Upper lobe of left lung (tissue), 6 donors: ENCODE measurements at regions not wholly inside any gene's neighbourhood (a gene's known extent, or its start where the extent isn't known, plus 50 kb on each side); places are given as distances from the start of the nearest gene placed in this dataset.

Experiments
- ATAC-seq, 2 donors: fragments of 200-7000 bp; cut with Tn5 transposase; one replicate each; pipeline ENCODE4 v1.9.1; 2022; ENCODE audit warnings: mild to moderate bottlenecking in 2 of 2, moderate library complexity in 2 of 2; ENCODE audit not compliant: low FRiP score in 2 of 2
- DNase-seq, 2 donors: peaks; one replicate each; pipeline ENCODE4 v3.0.0-alpha.2; 2019 to 2020
- H3K27ac ChIP-seq, 4 donors: fragments of 200-600 bp; sonication (generic); one replicate each; pipeline ENCODE4 v1.5.1; 2016 to 2019
- H3K27me3 ChIP-seq, 4 donors: fragments of 200-600 bp; sonication (generic); one replicate each; pipeline ENCODE4 v1.5.1; 2017 to 2019
- H3K36me3 ChIP-seq, 4 donors: fragments of 200-600 bp; sonication (generic); one replicate each; pipeline ENCODE4 v1.5.1; 2016 to 2019
- H3K4me1 ChIP-seq, 4 donors: fragments of 200-600 bp; sonication (generic); one replicate each; pipeline ENCODE4 v1.5.1; 2018 to 2019
- H3K4me3 ChIP-seq, 4 donors: fragments of 200-600 bp; sonication (generic); one replicate each; pipeline ENCODE4 v1.5.1; 2017 to 2019; ENCODE audit warnings: mild to moderate bottlenecking in 2 of 4, moderate library complexity in 1 of 4
- H3K9me3 ChIP-seq, 4 donors: fragments of 200-600 bp; sonication (generic); one replicate each; pipeline ENCODE4 v1.5.1; 2018 to 2019
- EP300 ChIP-seq, 4 donors: sonication (generic); formaldehyde crosslinking; IDR thresholded peaks; one replicate each; pipeline ENCODE4 v1.5.1; 2017; ENCODE audit warnings: antibody characterized with exemption in 4 of 4, control low read depth in 2 of 4
- POLR2A ChIP-seq, 4 donors: fragments of 450-650 bp; IDR thresholded peaks; one replicate each; pipeline ENCODE4 v1.5.1; 2016 to 2017; ENCODE audit warnings: antibody characterized with exemption in 4 of 4, mild to moderate bottlenecking in 2 of 4
- POLR2AphosphoS5 ChIP-seq, 2 donors: sonication (generic); formaldehyde crosslinking; IDR thresholded peaks; one replicate each; pipeline ENCODE4 v1.5.1; 2017; ENCODE audit warnings: antibody characterized with exemption in 2 of 2
- WGBS, 2 donors: methylation state at CpG; one replicate each; pipeline ENCODE4 v1.1.5; 2017 to 2018; 5-methylcytosine and 5-hydroxymethylcytosine counted together
- TF ChIP-seq, protein P1 (sequence below), 6 experiments: fragments of 450-650 bp in 4 of 6; fragments of 200-600 bp in 2 of 6; sonication (generic) in 2 of 6; IDR thresholded peaks; one replicate each; pipeline ENCODE4 v1.5.1; 2016 to 2019; ENCODE audit warnings: antibody characterized with exemption in 6 of 6
- donor health status: DM: no; HTN: no; CAD: no; lungs with moderate emphysema.
- donor health status: DM: no; HTN: yes; CAD: no; lungs with severe emphysema.

DNA sequence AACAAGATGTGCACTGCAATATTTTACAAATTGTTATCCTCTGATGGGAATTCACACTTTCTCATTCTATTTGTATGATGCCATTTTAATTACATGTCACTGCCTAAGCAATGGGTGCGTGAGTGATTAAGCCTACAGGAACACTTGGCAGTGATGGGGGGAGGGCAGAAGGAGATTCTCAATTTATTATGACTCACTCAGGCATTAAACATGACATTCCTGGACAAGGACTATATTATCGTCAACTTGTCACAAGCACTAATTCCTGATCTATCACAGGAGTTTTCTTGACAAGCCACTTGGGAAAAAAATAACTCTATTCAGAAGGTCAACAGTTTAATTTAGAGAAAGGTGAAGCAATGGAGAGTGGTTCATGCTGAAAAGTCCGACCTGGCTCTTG is 556.8 kb downstream of the NSUN3 start:
- Histone ChIP-seq H3K9me3 (no peaks in the 10 kb centered on the region), H3K4me1 (no peaks in the 10 kb centered on the region), H3K4me3 (no peak overlapping the region), H3K27me3 (no peaks in the 10 kb centered on the region), H3K27ac (no peak overlapping the region), H3K36me3 (no peaks in the 10 kb centered on the region)
- DNase-seq (no peak), ATAC-seq (no peak)
- WGBS, 2 donors, result 75 to 81% methylated on average over 3 of the region's 3 CpGs
- TF ChIP-seq POLR2A (IDR thresholded peaks at IDR 0.05), result no peak
- TF ChIP-seq POLR2AphosphoS5 (IDR thresholded peaks at IDR 0.05), result no peak
- TF ChIP-seq, protein P1, sequence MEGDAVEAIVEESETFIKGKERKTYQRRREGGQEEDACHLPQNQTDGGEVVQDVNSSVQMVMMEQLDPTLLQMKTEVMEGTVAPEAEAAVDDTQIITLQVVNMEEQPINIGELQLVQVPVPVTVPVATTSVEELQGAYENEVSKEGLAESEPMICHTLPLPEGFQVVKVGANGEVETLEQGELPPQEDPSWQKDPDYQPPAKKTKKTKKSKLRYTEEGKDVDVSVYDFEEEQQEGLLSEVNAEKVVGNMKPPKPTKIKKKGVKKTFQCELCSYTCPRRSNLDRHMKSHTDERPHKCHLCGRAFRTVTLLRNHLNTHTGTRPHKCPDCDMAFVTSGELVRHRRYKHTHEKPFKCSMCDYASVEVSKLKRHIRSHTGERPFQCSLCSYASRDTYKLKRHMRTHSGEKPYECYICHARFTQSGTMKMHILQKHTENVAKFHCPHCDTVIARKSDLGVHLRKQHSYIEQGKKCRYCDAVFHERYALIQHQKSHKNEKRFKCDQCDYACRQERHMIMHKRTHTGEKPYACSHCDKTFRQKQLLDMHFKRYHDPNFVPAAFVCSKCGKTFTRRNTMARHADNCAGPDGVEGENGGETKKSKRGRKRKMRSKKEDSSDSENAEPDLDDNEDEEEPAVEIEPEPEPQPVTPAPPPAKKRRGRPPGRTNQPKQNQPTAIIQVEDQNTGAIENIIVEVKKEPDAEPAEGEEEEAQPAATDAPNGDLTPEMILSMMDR (IDR thresholded peaks at IDR 0.05), result no peak

DNA sequence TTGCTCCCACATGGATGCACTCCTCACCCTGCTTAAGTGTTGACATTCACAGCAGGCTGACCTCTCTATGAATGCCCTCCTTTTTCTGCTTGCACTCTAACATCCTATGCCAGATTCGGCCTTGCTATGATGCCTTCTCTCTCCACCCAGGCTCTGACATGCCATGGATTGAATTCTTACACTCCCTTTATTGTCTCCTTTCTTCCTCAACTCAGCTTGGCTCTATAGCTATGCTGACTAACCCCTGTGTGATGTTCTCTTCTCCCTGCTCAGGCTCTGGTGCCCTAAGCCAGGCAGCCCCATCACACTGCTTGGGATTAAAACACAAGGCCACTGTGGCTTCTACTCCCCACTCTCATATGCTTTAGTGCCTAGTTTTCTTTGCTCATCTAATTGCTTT is 563.7 kb downstream of the NSUN3 start:
- WGBS, 2 donors, result 25 to 45% methylated on average over 1 of the region's 1 CpG
- Histone ChIP-seq H3K36me3 (no peaks in the 10 kb centered on the region), H3K4me3 (no peak overlapping the region), H3K4me1 (no peaks in the 10 kb centered on the region), H3K27me3 (no peaks in the 10 kb centered on the region), H3K9me3 (no peaks in the 10 kb centered on the region), H3K27ac (no peak overlapping the region)
- no peak for TF ChIP-seq POLR2AphosphoS5 (IDR thresholded peaks at IDR 0.05)
- TF ChIP-seq EP300 (IDR thresholded peaks at IDR 0.05), result no peak
- no peak for TF ChIP-seq POLR2A (IDR thresholded peaks at IDR 0.05)
- TF ChIP-seq, protein P1 (IDR thresholded peaks at IDR 0.05), result no peak
- DNase-seq, result no peak
- peak in 1 of 2 donors; percentile 10 for ATAC-seq

DNA sequence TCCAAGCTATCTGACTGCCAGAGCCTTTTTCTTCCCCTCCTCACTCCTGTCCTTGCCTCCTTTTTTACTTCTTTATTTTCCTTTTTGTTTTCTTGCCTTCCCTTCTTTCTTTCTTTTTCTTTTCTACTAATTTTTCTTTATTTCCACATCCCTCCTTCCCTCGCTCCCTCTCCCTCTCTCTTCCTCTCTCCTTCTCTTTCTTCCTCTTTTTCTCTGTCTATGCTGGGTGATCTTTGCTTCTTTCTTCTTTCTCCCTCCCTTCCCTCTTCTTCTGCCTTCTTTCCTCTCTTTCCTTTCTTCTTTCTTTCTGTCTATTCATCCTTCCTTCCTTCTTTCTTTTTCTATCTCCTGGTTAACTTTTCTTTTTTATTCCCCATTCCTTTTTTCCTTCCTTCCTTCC is 564.8 kb downstream of the NSUN3 start:
- Histone ChIP-seq H3K4me3 (no peak overlapping the region), H3K4me1 (no peaks in the 10 kb centered on the region), H3K9me3 (no peaks in the 10 kb centered on the region), H3K27me3 (no peaks in the 10 kb centered on the region), H3K27ac (no peak overlapping the region), H3K36me3 (no peaks in the 10 kb centered on the region)
- DNase-seq, result no peak
- WGBS, 2 donors, result 84 to 90% methylated on average over 1 of the region's 1 CpG
- no peak for TF ChIP-seq EP300 (IDR thresholded peaks at IDR 0.05)
- TF ChIP-seq, protein P1 (IDR thresholded peaks at IDR 0.05), result no peak
- TF ChIP-seq POLR2A (IDR thresholded peaks at IDR 0.05), result no peak
- TF ChIP-seq POLR2AphosphoS5 (IDR thresholded peaks at IDR 0.05), result no peak
- no peak for ATAC-seq

DNA sequence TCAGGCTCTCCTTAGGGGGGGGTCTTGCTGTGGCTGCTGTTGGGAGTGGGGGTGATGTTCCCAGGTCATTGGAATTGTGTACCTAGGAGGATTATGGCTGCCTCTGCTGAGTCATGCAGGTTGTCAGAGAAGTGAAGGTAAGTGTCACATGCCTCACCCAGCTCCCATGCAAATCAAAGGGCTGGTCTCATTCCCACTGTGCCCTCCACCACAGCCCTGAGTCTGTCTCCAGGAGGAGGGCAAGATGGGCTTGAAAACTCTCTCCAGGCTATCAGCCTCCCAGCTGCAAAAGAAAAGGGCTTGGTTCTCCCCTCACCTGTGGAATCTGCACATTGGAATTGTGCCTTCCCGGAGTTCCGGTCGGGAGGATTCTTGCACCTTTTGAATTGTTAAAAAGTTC is 580.5 kb downstream of the NSUN3 start:
- Histone ChIP-seq H3K36me3 (no peaks in the 10 kb centered on the region), H3K4me3 (no peak overlapping the region), H3K27ac (no peak overlapping the region), H3K9me3 (no peaks in the 10 kb centered on the region), H3K4me1 (no peaks in the 10 kb centered on the region), H3K27me3 (no peaks in the 10 kb centered on the region)
- DNase-seq, result no peak
- 93 to 96% methylated on average over 3 of the region's 3 CpGs for WGBS, 2 donors
- no peak for TF ChIP-seq POLR2AphosphoS5 (IDR thresholded peaks at IDR 0.05)
- TF ChIP-seq POLR2A (IDR thresholded peaks at IDR 0.05), result no peak
- TF ChIP-seq, protein P1 (IDR thresholded peaks at IDR 0.05), result no peak
- no peak for TF ChIP-seq EP300 (IDR thresholded peaks at IDR 0.05)
- no peak for ATAC-seq

DNA sequence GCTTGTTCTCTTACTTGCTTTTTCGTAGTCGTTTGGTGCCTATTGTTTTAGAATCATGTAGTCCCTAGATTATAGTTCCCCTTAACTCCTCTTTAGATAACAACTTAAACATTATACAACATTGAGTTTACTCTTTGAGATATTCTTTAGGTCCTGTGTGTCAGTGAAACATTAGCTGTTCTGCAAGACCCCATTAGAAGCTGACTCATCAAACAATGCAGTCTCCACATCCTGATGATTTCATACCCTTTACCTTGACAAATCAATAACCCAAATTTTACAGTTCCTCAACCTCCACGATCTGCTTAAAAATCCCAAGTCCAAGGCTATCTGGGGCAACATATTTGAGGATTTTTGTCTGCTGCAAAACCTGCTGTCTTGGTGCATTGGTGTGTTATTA is 582.9 kb downstream of the NSUN3 start:
- H3K4me3 ChIP-seq, result no peak overlapping the region
- H3K4me1 ChIP-seq, result peaks cover 0 to 2% (median 0%) of the 10 kb centered on the region in 4 donors
- no peaks in the 10 kb centered on the region for H3K27me3 ChIP-seq
- no peaks in the 10 kb centered on the region for H3K36me3 ChIP-seq
- no peak overlapping the region for H3K27ac ChIP-seq
- no peak for ATAC-seq
- WGBS, 2 donors, result 76 to 79% methylated on average over 3 of the region's 3 CpGs
- DNase-seq, result no peak
- TF ChIP-seq POLR2AphosphoS5 (IDR thresholded peaks at IDR 0.05) (no peak), EP300 (IDR thresholded peaks at IDR 0.05) (no peak), POLR2A (IDR thresholded peaks at IDR 0.05) (no peak)
- TF ChIP-seq, protein P1 (IDR thresholded peaks at IDR 0.05), result no peak
- no peaks in the 10 kb centered on the region for H3K9me3 ChIP-seq
